Activated naive CD4-positive, alpha-beta T cell treated with anti-CD3 and anti-CD28 coated beads for 36 hours (primary cell): ENCODE measurements at regions not wholly inside any gene's neighbourhood (a gene's known extent, or its start where the extent isn't known, plus 50 kb on each side); places are given as distances from the start of the nearest gene placed in this dataset.

Source experiments
- CTCF ChIA-PET: fragments of 350-600 bp; sonication (Branson Sonifier 250); formaldehyde crosslinking; loops from one replicate; lab custom pipeline; 2021; ENCODE audit warnings: antibody characterized with exemption; lab: Charles Lee
- DNase-seq: peaks from one replicate; pipeline ENCODE4 v3.0.0-alpha.2; 2020
- H3K27ac Mint-ChIP-seq: one replicate; pipeline ENCODE4 v1.8.0; 2021; ENCODE audit warnings: mild to moderate bottlenecking, mixed read lengths
- H3K27me3 Mint-ChIP-seq: one replicate; pipeline ENCODE4 v1.8.0; 2021; ENCODE audit warnings: low read depth, mixed read lengths
- H3K36me3 Mint-ChIP-seq: one replicate; pipeline ENCODE4 v1.8.0; 2021; ENCODE audit warnings: low read depth, mixed read lengths
- H3K4me1 Mint-ChIP-seq: one replicate; pipeline ENCODE4 v1.8.0; 2021; ENCODE audit warnings: low read depth, mixed read lengths
- H3K4me3 Mint-ChIP-seq: one replicate; pipeline ENCODE4 v1.8.0; 2021; ENCODE audit warnings: mild to moderate bottlenecking, moderate library complexity, mixed read lengths
- H3K9me3 Mint-ChIP-seq: one replicate; pipeline ENCODE4 v1.8.0; 2021; ENCODE audit warnings: mixed read lengths
- intact Hi-C: fragments of 100-400 bp; cut with micrococcal nuclease; formaldehyde crosslinking; loops from one replicate; pipeline ENCODE4 v1.15.1; 2023

DNA sequence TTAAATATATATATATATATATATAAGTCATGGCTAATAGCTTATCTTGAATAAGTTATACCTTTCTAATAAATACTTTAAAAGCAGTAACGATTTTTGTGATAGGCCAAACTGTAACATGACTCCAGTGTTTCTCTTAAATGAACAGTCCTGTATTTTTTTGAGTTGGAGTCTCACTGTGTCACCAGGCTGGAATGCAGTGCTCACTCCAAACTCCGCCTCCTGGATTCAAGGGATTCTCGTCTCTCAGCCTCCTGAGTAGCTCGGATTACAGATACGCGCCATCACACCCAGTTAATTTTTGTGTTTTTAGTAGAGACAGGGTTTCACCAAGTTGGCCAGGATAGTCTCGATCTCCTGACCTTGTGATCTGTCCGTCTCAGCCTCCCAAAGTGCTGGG lies 814.2 kb upstream of the SLITRK5 start:
- Mint-ChIP-seq H3K4me1 (no peaks in the 10 kb centered on the region), H3K9me3 (peaks cover 4% of the 10 kb centered on the region), H3K27me3 (no peaks in the 10 kb centered on the region), H3K4me3 (no peak overlapping the region), H3K27ac (no peak overlapping the region), H3K36me3 (no peaks in the 10 kb centered on the region)
- intact Hi-C loops = no loop called here
- DNase-seq = no peak
- CTCF ChIA-PET = no interaction called here

DNA sequence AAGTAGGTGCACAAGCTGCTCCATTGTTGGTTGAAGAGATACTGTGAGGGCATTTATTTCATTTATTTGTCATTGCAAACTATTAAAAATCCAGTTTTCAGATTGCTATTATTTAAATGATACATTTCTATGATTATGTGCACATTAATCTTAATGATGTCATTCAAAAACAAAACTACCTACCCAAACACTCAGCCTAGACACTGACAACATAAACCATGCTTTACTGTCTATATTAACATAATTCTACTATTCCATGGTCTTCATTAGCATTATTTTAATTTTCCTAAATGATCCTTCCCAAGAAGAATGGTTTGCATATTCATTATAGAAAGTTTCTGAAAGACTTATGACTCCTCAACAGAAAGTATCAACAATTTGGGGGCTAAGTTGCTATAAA lies 813.0 kb upstream of the SLITRK5 start:
- Mint-ChIP-seq H3K27me3 (no peaks in the 10 kb centered on the region), H3K4me3 (no peak overlapping the region), H3K36me3 (no peaks in the 10 kb centered on the region), H3K27ac (no peak overlapping the region), H3K4me1 (no peaks in the 10 kb centered on the region), H3K9me3 (peaks cover 5% of the 10 kb centered on the region)
- intact Hi-C loops = no loop called here
- CTCF ChIA-PET = no interaction called here
- no peak for DNase-seq

DNA sequence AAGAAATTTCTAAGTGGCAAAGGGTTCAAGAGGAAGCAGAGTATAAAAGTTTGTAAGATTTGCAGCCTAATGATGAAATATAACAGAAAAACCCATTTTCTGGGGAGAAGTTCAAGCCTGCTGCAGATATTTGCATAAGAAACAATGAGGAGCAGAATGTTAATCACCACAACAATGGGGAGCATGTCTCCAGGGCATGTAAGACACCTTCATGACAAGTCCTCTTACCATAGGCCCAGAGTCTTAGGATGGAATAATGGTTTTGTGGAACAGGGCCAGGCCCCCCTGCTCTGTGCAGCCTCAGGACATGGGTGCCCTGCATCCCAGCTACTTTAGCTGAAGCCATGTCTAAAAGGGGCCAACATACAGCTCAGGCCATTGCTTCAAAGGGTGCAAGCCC lies 809.0 kb upstream of the SLITRK5 start:
- Mint-ChIP-seq H3K4me1 (no peaks in the 10 kb centered on the region), H3K4me3 (no peak overlapping the region), H3K27ac (no peak overlapping the region), H3K9me3 (peaks cover 6% of the 10 kb centered on the region), H3K36me3 (no peaks in the 10 kb centered on the region), H3K27me3 (no peaks in the 10 kb centered on the region)
- DNase-seq = no peak
- intact Hi-C loops = no loop called here
- CTCF ChIA-PET = no interaction called here

- DNase-seq = no peak
- H3K27me3 Mint-ChIP-seq = no peaks in the 10 kb centered on the region
- peaks cover 3% of the 10 kb centered on the region for H3K9me3 Mint-ChIP-seq
- H3K27ac Mint-ChIP-seq = no peak overlapping the region
- no peak overlapping the region for H3K4me3 Mint-ChIP-seq
- CTCF ChIA-PET = no interaction called here
- no peaks in the 10 kb centered on the region for H3K4me1 Mint-ChIP-seq
- intact Hi-C loops = no loop called here
- H3K36me3 Mint-ChIP-seq = no peaks in the 10 kb centered on the region
These were observed 806.8 kb upstream of the SLITRK5 start for GRCh38 chr13:86864376-86864775.

GRCh38 chr13:86870444-86870843 lies 800.7 kb upstream of the SLITRK5 start:
- Mint-ChIP-seq H3K27ac (no peak overlapping the region), H3K4me3 (no peak overlapping the region), H3K36me3 (no peaks in the 10 kb centered on the region), H3K4me1 (no peaks in the 10 kb centered on the region), H3K9me3 (no peaks in the 10 kb centered on the region), H3K27me3 (no peaks in the 10 kb centered on the region)
- CTCF ChIA-PET = interaction anchor here (0.5 to 1.4 kb wide), 4 partner anchors 36 to 1906 kb away, joined by 3 to 4 read pairs (median 3); no protein-coding TSS in a partner anchor
- no peak for DNase-seq
- intact Hi-C loops = loop anchor here (1.0 kb wide), 1 partner anchor 404 kb away; no protein-coding TSS in a partner anchor

DNA sequence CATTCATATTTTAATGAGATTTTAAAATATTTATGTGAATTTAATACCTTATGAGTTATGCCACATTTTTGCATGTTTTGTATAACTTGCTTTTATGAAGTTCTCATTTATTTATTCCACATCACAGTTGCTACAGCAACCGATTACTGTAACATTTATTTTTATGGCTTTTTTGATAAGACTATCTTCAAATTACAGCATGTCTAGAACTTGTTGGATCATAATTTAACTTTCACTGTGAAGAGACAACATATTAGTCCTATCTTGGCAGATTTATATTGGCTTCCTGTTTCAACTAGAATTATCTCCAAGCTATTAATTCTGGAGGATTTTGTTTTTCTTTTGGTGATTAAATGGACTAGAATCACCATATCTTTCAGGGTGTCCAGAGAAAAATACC lies 793.7 kb upstream of the SLITRK5 start:
- CTCF ChIA-PET = no interaction called here
- intact Hi-C loops = no loop called here

DNA sequence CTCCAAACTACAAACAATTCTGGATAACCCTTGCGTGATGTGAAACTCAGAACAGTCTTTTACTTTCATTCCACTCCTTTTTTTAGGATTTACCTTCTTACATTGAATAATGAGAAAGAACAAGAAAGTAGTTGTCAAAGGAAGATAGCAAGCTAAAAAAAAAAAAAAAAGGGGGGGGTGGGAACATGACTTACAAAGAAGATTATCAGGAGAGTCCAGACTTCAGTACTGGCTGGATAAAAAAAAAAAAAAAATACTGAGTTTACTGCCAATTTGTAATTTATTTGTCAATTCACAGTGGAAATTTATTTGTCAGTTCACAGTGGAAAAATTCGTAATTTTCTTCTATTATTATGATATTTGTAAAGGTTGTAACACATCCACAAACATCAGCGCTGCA lies 792.4 kb upstream of the SLITRK5 start:
- H3K27me3 Mint-ChIP-seq = peaks cover 2% of the 10 kb centered on the region
- no peaks in the 10 kb centered on the region for H3K9me3 Mint-ChIP-seq
- H3K27ac Mint-ChIP-seq = no peak overlapping the region
- H3K4me3 Mint-ChIP-seq = no peak overlapping the region
- H3K36me3 Mint-ChIP-seq = no peaks in the 10 kb centered on the region
- CTCF ChIA-PET = no interaction called here
- intact Hi-C loops = no loop called here
- DNase-seq = no peak
- H3K4me1 Mint-ChIP-seq = no peaks in the 10 kb centered on the region

More for the DNA sequence above, 793.7 kb upstream of the SLITRK5 start:
- Mint-ChIP-seq H3K4me3 (no peak overlapping the region), H3K9me3 (no peaks in the 10 kb centered on the region), H3K36me3 (no peaks in the 10 kb centered on the region), H3K4me1 (no peaks in the 10 kb centered on the region), H3K27ac (no peak overlapping the region), H3K27me3 (no peaks in the 10 kb centered on the region)
- no peak for DNase-seq

DNA sequence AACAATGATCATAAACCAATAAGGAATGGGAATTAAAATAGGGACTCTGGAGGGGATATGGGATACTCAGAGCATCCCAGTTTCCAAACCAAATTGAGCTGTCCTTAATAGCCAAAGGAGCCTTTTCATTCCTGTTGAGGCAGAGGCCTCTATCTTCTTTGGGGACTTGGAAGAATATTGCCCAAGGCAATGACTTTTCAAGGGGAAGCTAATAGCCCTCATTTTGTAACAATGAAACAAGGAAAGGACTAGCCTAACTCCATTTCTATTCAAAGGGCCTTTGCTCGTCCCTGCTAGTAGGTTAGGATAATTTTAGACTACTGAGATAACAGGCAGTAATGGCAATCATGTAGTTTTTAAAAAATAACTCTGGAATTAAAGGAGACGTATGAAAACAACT lies 789.8 kb upstream of the SLITRK5 start:
- CTCF ChIA-PET = no interaction called here
- no peak overlapping the region for H3K4me3 Mint-ChIP-seq
- no peaks in the 10 kb centered on the region for H3K9me3 Mint-ChIP-seq
- intact Hi-C loops = no loop called here
- H3K4me1 Mint-ChIP-seq = no peaks in the 10 kb centered on the region
- no peaks in the 10 kb centered on the region for H3K36me3 Mint-ChIP-seq
- H3K27ac Mint-ChIP-seq = no peak overlapping the region
- no peak for DNase-seq
- peaks cover 2% of the 10 kb centered on the region for H3K27me3 Mint-ChIP-seq

DNA sequence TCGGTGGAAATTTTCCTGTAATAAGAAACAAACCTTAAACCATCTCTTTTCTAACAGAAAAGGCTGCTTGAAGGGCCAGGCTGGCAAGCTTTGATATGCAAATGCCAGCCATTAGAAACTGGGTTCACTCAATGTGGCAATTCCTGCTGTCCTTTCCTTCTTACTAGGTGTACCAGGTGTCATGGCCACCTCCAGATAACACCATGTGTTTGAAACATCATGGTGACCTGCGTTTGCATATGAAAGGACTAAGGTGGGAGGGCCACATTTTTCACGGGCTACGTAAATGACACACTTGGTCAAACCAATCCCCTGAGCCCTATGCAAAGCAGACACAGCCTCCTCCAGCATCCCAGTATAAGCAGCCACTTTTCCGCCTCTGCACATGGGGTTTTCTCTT lies 789.1 kb upstream of the SLITRK5 start:
- intact Hi-C loops = no loop called here
- CTCF ChIA-PET = no interaction called here
- Mint-ChIP-seq H3K36me3 (no peaks in the 10 kb centered on the region), H3K27ac (no peak overlapping the region), H3K27me3 (peaks cover 2% of the 10 kb centered on the region), H3K4me1 (no peaks in the 10 kb centered on the region), H3K4me3 (no peak overlapping the region), H3K9me3 (no peaks in the 10 kb centered on the region)
- DNase-seq = no peak

DNA sequence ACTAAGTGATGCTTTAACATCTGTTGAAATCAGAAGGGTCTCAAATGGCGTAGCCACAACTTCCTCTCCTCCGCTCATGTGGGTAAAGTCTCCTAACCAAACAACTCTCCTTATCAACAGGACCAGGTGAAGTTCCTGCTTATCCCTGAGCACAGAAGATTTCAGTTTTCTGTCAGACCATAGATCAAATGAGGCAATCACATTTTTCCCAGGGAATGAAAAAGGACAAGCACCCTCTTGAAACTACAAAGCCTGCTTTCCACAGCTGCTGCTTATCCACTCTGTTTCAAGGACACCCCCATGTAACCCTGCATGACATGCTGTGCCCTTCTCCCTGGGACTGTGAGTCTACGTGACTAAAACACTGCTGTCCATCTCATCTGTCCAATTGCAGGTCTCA lies 788.3 kb upstream of the SLITRK5 start:
- H3K27ac Mint-ChIP-seq = no peak overlapping the region

GRCh38 chr13:86892330-86892729 lies 778.8 kb upstream of the SLITRK5 start:
- H3K4me3 Mint-ChIP-seq = no peak overlapping the region

More for the DNA sequence above, 788.3 kb upstream of the SLITRK5 start:
- no peak for DNase-seq
- no peaks in the 10 kb centered on the region for H3K36me3 Mint-ChIP-seq
- no peaks in the 10 kb centered on the region for H3K9me3 Mint-ChIP-seq
- no peaks in the 10 kb centered on the region for H3K4me1 Mint-ChIP-seq
- H3K27me3 Mint-ChIP-seq = peaks cover 2% of the 10 kb centered on the region
- intact Hi-C loops = no loop called here
- CTCF ChIA-PET = no interaction called here
- no peak overlapping the region for H3K4me3 Mint-ChIP-seq

DNA sequence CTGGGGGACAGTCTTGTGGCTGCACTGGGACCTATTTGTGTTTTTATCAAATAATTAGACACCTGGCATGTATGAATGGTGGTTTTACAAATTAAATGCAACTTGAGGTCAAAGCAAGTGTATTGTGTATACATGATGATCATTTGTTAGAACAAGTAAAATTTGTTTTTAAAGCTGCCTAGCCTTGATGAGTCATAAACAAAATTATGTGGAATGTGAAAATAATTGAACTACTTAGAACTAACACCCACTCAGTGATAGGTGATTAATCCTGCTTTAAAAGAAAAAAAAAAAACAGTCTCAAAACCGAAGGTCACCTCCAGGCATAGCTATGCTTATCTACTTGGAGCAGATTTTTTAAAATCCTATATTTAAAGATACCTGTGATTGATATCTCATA lies 770.3 kb upstream of the SLITRK5 start:
- Mint-ChIP-seq H3K4me3 (no peak overlapping the region), H3K27ac (no peak overlapping the region), H3K9me3 (peaks cover 9% of the 10 kb centered on the region), H3K36me3 (no peaks in the 10 kb centered on the region), H3K27me3 (no peaks in the 10 kb centered on the region), H3K4me1 (no peaks in the 10 kb centered on the region)
- intact Hi-C loops = no loop called here
- CTCF ChIA-PET = no interaction called here
- no peak for DNase-seq

More at GRCh38 chr13:86892330-86892729, 778.8 kb upstream of the SLITRK5 start:
- CTCF ChIA-PET = interaction anchor here (0.6 kb wide), 1 partner anchor 15 kb away, joined by 4 read pairs; no protein-coding TSS in a partner anchor
- DNase-seq = no peak
- H3K36me3 Mint-ChIP-seq = no peaks in the 10 kb centered on the region
- H3K4me1 Mint-ChIP-seq = no peaks in the 10 kb centered on the region
- no peak overlapping the region for H3K27ac Mint-ChIP-seq
- H3K9me3 Mint-ChIP-seq = peaks cover 13% of the 10 kb centered on the region
- intact Hi-C loops = no loop called here
- H3K27me3 Mint-ChIP-seq = no peaks in the 10 kb centered on the region

GRCh38 chr13:86906127-86906874 lies 764.9 kb upstream of the SLITRK5 start:
- no peaks in the 10 kb centered on the region for H3K27me3 Mint-ChIP-seq
- H3K9me3 Mint-ChIP-seq = peaks cover 3% of the 10 kb centered on the region
- H3K36me3 Mint-ChIP-seq = no peaks in the 10 kb centered on the region
- no peak overlapping the region for H3K4me3 Mint-ChIP-seq
- intact Hi-C loops = no loop called here
- H3K27ac Mint-ChIP-seq = no peak overlapping the region
- no peak for DNase-seq
- no peaks in the 10 kb centered on the region for H3K4me1 Mint-ChIP-seq
- CTCF ChIA-PET = no interaction called here
